Osteoblast (primary cell): ENCODE measurements at regions not wholly inside any gene's neighbourhood (a gene's known extent, or its start where the extent isn't known, plus 50 kb on each side); places are given as distances from the start of the nearest gene placed in this dataset.
A peak's percentile ranks its signal among the peaks of the same experiment; 100 is the strongest.

Experiments
- DNase-seq: peaks from one replicate; pipeline ENCODE4 v3.0.0; 2011; ENCODE audit warnings: low spot score, mixed read lengths; ENCODE audit not compliant: insufficient read length; ENCODE audit errors: missing footprints
- H2AFZ ChIP-seq: 2 replicates; pipeline ENCODE4 v1.6.0; 2011; ENCODE audit warnings: mild to moderate bottlenecking, low read length
- H3K27ac ChIP-seq: 2 replicates; pipeline ENCODE4 v1.5.1; 2011; ENCODE audit warnings: mild to moderate bottlenecking, low read depth, low read length, moderate library complexity
- H3K27me3 ChIP-seq: 2 replicates; pipeline ENCODE4 v1.6.0; 2012; ENCODE audit warnings: mild to moderate bottlenecking, control low read depth, inconsistent platforms, low read length, moderate library complexity; ENCODE audit not compliant: insufficient read depth
- H3K36me3 ChIP-seq: 2 replicates; pipeline ENCODE4 v1.5.1; 2011; ENCODE audit warnings: mild to moderate bottlenecking, low read length, control low read depth, moderate library complexity; ENCODE audit not compliant: insufficient read depth
- H3K4me1 ChIP-seq: 2 replicates; pipeline ENCODE4 v1.5.1; 2011; ENCODE audit warnings: mild to moderate bottlenecking, low read length, control low read depth, moderate library complexity; ENCODE audit not compliant: insufficient read depth
- H3K4me2 ChIP-seq: 2 replicates; pipeline ENCODE4 v1.6.0; 2011; ENCODE audit warnings: mild to moderate bottlenecking, low read length; ENCODE audit not compliant: insufficient read depth
- H3K4me3 ChIP-seq: fragments of 200-600 bp; sonication (generic); 3 replicates; pipeline ENCODE4 v1.5.1; 2012; ENCODE audit warnings: mild to moderate bottlenecking, low read length, inconsistent platforms; ENCODE audit not compliant: insufficient read depth
- H3K79me2 ChIP-seq: 2 replicates; pipeline ENCODE4 v1.6.0; 2012; ENCODE audit warnings: mild to moderate bottlenecking, low read length, control low read depth, inconsistent platforms; ENCODE audit not compliant: insufficient read depth
- H3K9me3 ChIP-seq: 2 replicates; pipeline ENCODE4 v1.5.1; 2011; ENCODE audit warnings: low read depth, low read length, control low read depth
- H4K20me1 ChIP-seq: 2 replicates; pipeline ENCODE4 v1.6.0; 2012; ENCODE audit warnings: mild to moderate bottlenecking, low read length, control low read depth; ENCODE audit not compliant: insufficient read depth
- TF ChIP-seq, protein P1 (sequence below): IDR thresholded peaks from 2 replicates; pipeline ENCODE4 v1.5.1; 2011; ENCODE audit warnings: mild to moderate bottlenecking, low read depth, low read length, moderate library complexity; ENCODE audit errors: extremely low read depth

- DNase-seq = peak; percentile 88
- peaks cover 23% of the 10 kb centered on the region for H3K4me1 ChIP-seq
- H3K4me3 ChIP-seq = no peak overlapping the region
- peaks cover 3% of the 10 kb centered on the region for H3K9me3 ChIP-seq
- H3K27me3 ChIP-seq = no peaks in the 10 kb centered on the region
- no peaks in the 10 kb centered on the region for H3K36me3 ChIP-seq
- H4K20me1 ChIP-seq = no peaks in the 10 kb centered on the region
- peak overlapping the region; percentile 26 for H3K4me2 ChIP-seq
- TF ChIP-seq, protein P1, sequence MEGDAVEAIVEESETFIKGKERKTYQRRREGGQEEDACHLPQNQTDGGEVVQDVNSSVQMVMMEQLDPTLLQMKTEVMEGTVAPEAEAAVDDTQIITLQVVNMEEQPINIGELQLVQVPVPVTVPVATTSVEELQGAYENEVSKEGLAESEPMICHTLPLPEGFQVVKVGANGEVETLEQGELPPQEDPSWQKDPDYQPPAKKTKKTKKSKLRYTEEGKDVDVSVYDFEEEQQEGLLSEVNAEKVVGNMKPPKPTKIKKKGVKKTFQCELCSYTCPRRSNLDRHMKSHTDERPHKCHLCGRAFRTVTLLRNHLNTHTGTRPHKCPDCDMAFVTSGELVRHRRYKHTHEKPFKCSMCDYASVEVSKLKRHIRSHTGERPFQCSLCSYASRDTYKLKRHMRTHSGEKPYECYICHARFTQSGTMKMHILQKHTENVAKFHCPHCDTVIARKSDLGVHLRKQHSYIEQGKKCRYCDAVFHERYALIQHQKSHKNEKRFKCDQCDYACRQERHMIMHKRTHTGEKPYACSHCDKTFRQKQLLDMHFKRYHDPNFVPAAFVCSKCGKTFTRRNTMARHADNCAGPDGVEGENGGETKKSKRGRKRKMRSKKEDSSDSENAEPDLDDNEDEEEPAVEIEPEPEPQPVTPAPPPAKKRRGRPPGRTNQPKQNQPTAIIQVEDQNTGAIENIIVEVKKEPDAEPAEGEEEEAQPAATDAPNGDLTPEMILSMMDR = no peak
- H3K79me2 ChIP-seq = no peaks in the 10 kb centered on the region
- H3K27ac ChIP-seq = peak overlapping the region; percentile 44
- H2AFZ ChIP-seq = peak overlapping the region; percentile 38
These were observed 147.2 kb downstream of the C9orf50 start for GRCh38 chr9:129473523-129474244.

DNA sequence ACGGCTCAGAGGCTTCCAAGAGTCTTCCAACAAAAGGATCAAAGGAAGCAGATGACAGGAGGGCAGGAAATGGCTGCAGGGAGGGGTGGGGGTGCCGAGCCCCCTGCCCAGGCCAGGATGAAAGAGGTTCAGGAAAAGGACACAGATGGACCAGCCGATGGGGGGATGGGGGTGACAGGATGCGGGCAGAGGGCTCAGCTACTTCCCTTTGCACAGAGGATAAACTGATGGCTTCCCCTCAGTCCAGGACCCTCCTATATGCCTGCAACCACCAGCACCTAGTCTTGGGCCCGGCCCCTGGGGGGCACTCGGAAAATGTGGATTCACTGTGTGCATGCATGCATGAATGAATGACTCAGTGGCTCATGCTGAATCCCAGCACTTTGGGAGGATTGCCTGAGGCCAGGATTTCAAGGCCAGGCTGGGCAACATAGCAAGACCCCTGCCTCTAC lies 148.2 kb downstream of the C9orf50 start:
- peaks cover 3% of the 10 kb centered on the region for H3K9me3 ChIP-seq
- no peak overlapping the region for H3K4me3 ChIP-seq
- TF ChIP-seq, protein P1 = no peak
- no peaks in the 10 kb centered on the region for H4K20me1 ChIP-seq
- no peaks in the 10 kb centered on the region for H3K79me2 ChIP-seq
- H3K27ac ChIP-seq = no peak overlapping the region
- H3K27me3 ChIP-seq = no peaks in the 10 kb centered on the region
- no peaks in the 10 kb centered on the region for H3K36me3 ChIP-seq
- no peak for DNase-seq
- H3K4me1 ChIP-seq = peaks cover 23% of the 10 kb centered on the region
- H3K4me2 ChIP-seq = no peak overlapping the region
- H2AFZ ChIP-seq = no peak overlapping the region

DNA sequence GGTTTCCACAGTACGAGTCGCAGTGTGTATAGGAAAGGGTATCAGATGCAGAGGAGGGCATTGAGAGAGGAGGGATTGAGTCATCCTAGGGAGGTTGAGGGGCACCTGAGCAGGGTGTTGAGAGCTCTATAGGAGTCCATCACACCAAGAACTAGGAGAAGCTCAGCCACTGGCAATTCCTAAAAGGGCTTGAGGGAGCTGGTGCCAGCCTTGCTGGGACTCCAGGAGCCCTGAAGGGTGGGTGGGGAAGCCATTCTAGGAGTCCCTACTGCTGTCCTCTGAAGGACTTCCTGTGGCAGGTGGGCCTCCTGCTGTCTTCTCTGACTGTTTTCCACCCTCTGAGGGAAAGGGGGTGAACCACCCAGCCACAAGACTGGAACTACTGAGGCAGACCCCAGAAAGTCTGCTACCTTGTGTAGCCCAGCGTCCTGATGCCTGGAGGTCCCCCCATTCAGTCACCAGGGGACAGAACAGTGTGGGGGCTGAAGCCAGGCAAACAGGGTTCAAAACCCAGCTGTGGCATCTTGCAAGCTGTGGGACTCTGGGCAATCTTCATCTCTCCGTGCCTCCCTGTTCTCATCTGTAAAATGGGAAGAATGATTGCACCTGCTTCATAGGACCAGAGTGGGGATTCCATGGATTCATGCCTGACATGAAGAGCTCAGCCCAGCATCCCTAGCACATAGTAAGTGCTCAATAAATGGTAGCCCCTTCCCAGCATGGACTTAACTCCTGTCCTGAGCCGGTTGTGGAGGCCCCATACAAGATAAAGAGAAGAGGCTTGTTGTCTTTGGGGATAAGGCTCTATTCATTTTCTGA lies 149.5 kb downstream of the C9orf50 start:
- no peaks in the 10 kb centered on the region for H3K36me3 ChIP-seq
- DNase-seq = peak; percentile 37
- no peaks in the 10 kb centered on the region for H3K79me2 ChIP-seq
- H3K9me3 ChIP-seq = peaks cover 3% of the 10 kb centered on the region
- no peaks in the 10 kb centered on the region for H4K20me1 ChIP-seq
- TF ChIP-seq, protein P1 = no peak
- H3K27ac ChIP-seq = no peak overlapping the region
- H2AFZ ChIP-seq = no peak overlapping the region
- H3K27me3 ChIP-seq = no peaks in the 10 kb centered on the region
- H3K4me3 ChIP-seq = no peak overlapping the region
- no peak overlapping the region for H3K4me2 ChIP-seq
- H3K4me1 ChIP-seq = peaks cover 18% of the 10 kb centered on the region

DNA sequence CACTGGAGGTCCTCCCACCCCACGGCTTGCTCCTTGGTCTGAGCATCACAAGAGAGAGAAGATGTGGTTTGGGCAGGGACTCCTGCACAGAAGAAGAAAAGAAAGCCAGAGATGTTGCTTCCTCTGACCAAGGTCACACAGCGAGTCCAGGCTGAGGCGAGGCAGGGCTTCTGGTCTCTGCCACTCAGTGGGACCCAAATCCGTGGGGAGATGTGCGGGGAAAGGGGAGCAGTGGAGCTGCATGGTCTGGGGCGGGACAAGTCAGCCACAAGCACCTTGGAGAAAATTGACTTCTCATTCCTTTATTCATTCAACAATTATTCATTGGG lies 150.9 kb downstream of the C9orf50 start:
- Histone ChIP-seq H3K4me1 (peaks cover 29% of the 10 kb centered on the region), H3K36me3 (no peaks in the 10 kb centered on the region), H3K27ac (no peak overlapping the region), H3K4me2 (no peak overlapping the region), H3K79me2 (no peaks in the 10 kb centered on the region), H3K27me3 (no peaks in the 10 kb centered on the region), H2AFZ (no peak overlapping the region), H3K4me3 (no peak overlapping the region), H3K9me3 (peaks cover 2% of the 10 kb centered on the region), H4K20me1 (no peaks in the 10 kb centered on the region)
- DNase-seq = peak; percentile 35
- TF ChIP-seq, protein P1 = no peak
